NT2/D1 (cell line): ENCODE measurements at regions not wholly inside any gene's neighbourhood (a gene's known extent, or its start where the extent isn't known, plus 50 kb on each side); places are given as distances from the start of the nearest gene placed in this dataset.

ENCODE experiments used
- YY1 ChIP-seq: IDR thresholded peaks from 2 replicates; pipeline ENCODE4 v1.6.1; 2011; ENCODE audit not compliant: insufficient read length, insufficient read depth
- ZNF274 ChIP-seq: IDR thresholded peaks from 2 replicates; pipeline ENCODE4 v1.6.1; 2011; ENCODE audit warnings: mild to moderate bottlenecking, low read depth, low read length

DNA sequence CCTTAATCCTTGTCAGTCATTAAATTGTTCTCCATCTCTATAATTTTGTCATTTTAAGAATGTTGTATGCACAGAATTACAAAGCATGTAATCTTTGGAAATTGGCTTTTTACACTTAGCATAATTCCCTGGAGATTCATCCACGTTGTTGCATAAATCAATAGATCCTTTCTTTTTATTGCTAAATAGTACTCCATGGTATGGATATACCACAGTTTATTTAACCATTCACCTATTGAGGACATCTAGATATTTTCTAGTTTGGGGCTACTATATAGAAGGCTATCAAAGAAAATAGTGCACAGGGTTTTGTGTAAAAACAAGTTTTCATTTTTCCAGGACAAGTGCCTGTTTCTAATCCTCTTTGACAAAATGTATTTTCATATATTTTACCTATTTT lies 523.6 kb upstream of the KLF12 start:
- TF ChIP-seq YY1, result no peak
- no peak for TF ChIP-seq ZNF274
